ENCODE measurements at regions not wholly inside any gene's neighbourhood (a gene's known extent, or its start where the extent isn't known, plus 50 kb on each side); places are given as distances from the start of the nearest gene placed in this dataset.

GRCh38 chr16:54429029-54429428 is 142.4 kb upstream of the IRX3 start:
- Mint-ChIP-seq H3K4me3 (no peak overlapping the region), H3K27me3 (ENCODE audit: low read depth) (peaks cover 72% of the 10 kb centered on the region)

GRCh38 chr16:54426553-54426849 is 139.9 kb upstream of the IRX3 start:
- TF ChIP-seq CTCF (IDR thresholded peaks at IDR 0.05; ENCODE audit: unreplicated experiment in 3 of 3), result no peak
- Mint-ChIP-seq H3K27me3 (ENCODE audit: low read depth) (peaks cover 58% of the 10 kb centered on the region), H3K9me3 (peaks cover 18% of the 10 kb centered on the region), H3K4me1 (peaks cover 11% of the 10 kb centered on the region), H3K4me3 (no peak overlapping the region), H3K27ac (no peak overlapping the region), H3K36me3 (ENCODE audit: low read depth) (peaks cover 5% of the 10 kb centered on the region)

More at GRCh38 chr16:54429029-54429428, 142.4 kb upstream of the IRX3 start:
- peaks cover 23% of the 10 kb centered on the region for H3K4me1 Mint-ChIP-seq
- H3K36me3 Mint-ChIP-seq (ENCODE audit: low read depth), result peaks cover 5% of the 10 kb centered on the region
- TF ChIP-seq CTCF (IDR thresholded peaks at IDR 0.05; ENCODE audit: unreplicated experiment in 3 of 3), result no peak
- H3K9me3 Mint-ChIP-seq, result peaks cover 21% of the 10 kb centered on the region
- H3K27ac Mint-ChIP-seq, result no peak overlapping the region

GRCh38 chr16:54425681-54426552 is 139.3 kb upstream of the IRX3 start:
- peaks cover 5% of the 10 kb centered on the region for H3K4me1 Mint-ChIP-seq
- peaks cover 17% of the 10 kb centered on the region for H3K9me3 Mint-ChIP-seq
- no peak overlapping the region for H3K4me3 Mint-ChIP-seq
- peaks cover 52% of the 10 kb centered on the region for H3K27me3 Mint-ChIP-seq (ENCODE audit: low read depth)
- H3K36me3 Mint-ChIP-seq (ENCODE audit: low read depth), result peaks cover 5% of the 10 kb centered on the region
- no peak for TF ChIP-seq CTCF (IDR thresholded peaks at IDR 0.05; ENCODE audit: unreplicated experiment in 3 of 3)
- H3K27ac Mint-ChIP-seq, result no peak overlapping the region

DNA sequence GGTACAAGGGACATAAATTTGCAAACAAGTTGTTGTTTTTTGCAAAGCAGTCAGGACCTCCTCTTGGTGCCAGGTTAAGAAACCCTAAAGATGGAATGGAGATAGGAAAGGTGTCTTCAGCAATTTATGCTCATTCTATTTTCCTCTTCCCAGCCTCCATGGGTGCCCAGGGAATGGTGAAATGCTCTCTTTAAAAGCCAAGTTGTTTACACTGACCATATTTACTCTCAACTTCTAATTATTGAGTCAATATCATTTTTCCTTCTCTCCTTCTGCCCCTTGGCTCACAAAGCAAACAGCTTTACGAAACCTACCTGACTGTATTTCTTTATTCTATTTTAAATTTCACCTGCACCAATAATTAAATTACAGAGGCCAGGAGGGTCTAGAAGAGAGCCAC is 138.5 kb upstream of the IRX3 start:
- Mint-ChIP-seq H3K9me3 (peaks cover 12% of the 10 kb centered on the region), H3K4me1 (no peaks in the 10 kb centered on the region), H3K27ac (no peak overlapping the region), H3K4me3 (no peak overlapping the region), H3K36me3 (ENCODE audit: low read depth) (peaks cover 5% of the 10 kb centered on the region), H3K27me3 (ENCODE audit: low read depth) (peaks cover 43% of the 10 kb centered on the region)
- no peak for TF ChIP-seq CTCF (IDR thresholded peaks at IDR 0.05; ENCODE audit: unreplicated experiment in 3 of 3)

GRCh38 chr16:54424043-54424451 is 137.5 kb upstream of the IRX3 start:
- Mint-ChIP-seq H3K27ac (no peak overlapping the region), H3K4me1 (no peaks in the 10 kb centered on the region), H3K27me3 (ENCODE audit: low read depth) (peaks cover 39% of the 10 kb centered on the region), H3K9me3 (peaks cover 9% of the 10 kb centered on the region), H3K4me3 (no peak overlapping the region), H3K36me3 (ENCODE audit: low read depth) (peaks cover 4% of the 10 kb centered on the region)
- TF ChIP-seq CTCF (IDR thresholded peaks at IDR 0.05; ENCODE audit: unreplicated experiment in 3 of 3), result no peak

- no peak for TF ChIP-seq CTCF (IDR thresholded peaks at IDR 0.05; ENCODE audit: unreplicated experiment in 3 of 3)
- Mint-ChIP-seq H3K27ac (no peak overlapping the region), H3K27me3 (ENCODE audit: low read depth) (peaks cover 27% of the 10 kb centered on the region), H3K9me3 (no peaks in the 10 kb centered on the region), H3K4me1 (no peaks in the 10 kb centered on the region), H3K4me3 (no peak overlapping the region), H3K36me3 (ENCODE audit: low read depth) (no peaks in the 10 kb centered on the region)
These were observed 136.0 kb upstream of the IRX3 start for GRCh38 chr16:54422569-54422978.
